ENCODE measurements at regions not wholly inside any gene's neighbourhood (a gene's known extent, or its start where the extent isn't known, plus 50 kb on each side); places are given as distances from the start of the nearest gene placed in this dataset.

GRCh38 chr3:5806192-5806591 lies 618.7 kb downstream of the EDEM1 start:
- no peaks in the 10 kb centered on the region for H3K4me1 ChIP-seq (ENCODE audit: control insufficient read depth in 5 of 5, insufficient read depth in 5 of 5, low read length in 5 of 5)
- no peak overlapping the region for H3K4me3 ChIP-seq (ENCODE audit: low read depth in 1 of 5, low read length in 5 of 5)
- H3K27ac ChIP-seq (ENCODE audit: low read depth, low read length): no peak overlapping the region
- H3K27me3 ChIP-seq (ENCODE audit: control insufficient read depth in 5 of 5, insufficient read depth in 4 of 5, low read length in 5 of 5): no peaks in the 10 kb centered on the region
- H3K36me3 ChIP-seq (ENCODE audit: control insufficient read depth in 5 of 5, insufficient read depth in 5 of 5, low read length in 5 of 5): no peaks in the 10 kb centered on the region
- no peak overlapping the region for H3K9ac ChIP-seq (ENCODE audit: low read length in 5 of 5)
- H3K9me3 ChIP-seq (ENCODE audit: control insufficient read depth in 5 of 5, low read length in 5 of 5): no peaks in the 10 kb centered on the region

GRCh38 chr3:5809586-5810246 lies 622.2 kb downstream of the EDEM1 start:
- H3K9ac ChIP-seq (ENCODE audit: low read length in 5 of 5): no peak overlapping the region
- H3K4me1 ChIP-seq (ENCODE audit: control insufficient read depth in 5 of 5, insufficient read depth in 5 of 5, low read length in 5 of 5): no peaks in the 10 kb centered on the region
- H3K27ac ChIP-seq (ENCODE audit: low read depth, low read length): no peak overlapping the region
- H3K27me3 ChIP-seq (ENCODE audit: control insufficient read depth in 5 of 5, insufficient read depth in 4 of 5, low read length in 5 of 5): no peaks in the 10 kb centered on the region
- no peaks in the 10 kb centered on the region for H3K36me3 ChIP-seq (ENCODE audit: control insufficient read depth in 5 of 5, insufficient read depth in 5 of 5, low read length in 5 of 5)
- H3K4me3 ChIP-seq (ENCODE audit: low read depth in 1 of 5, low read length in 5 of 5): no peak overlapping the region
- no peaks in the 10 kb centered on the region for H3K9me3 ChIP-seq (ENCODE audit: control insufficient read depth in 5 of 5, low read length in 5 of 5)

DNA sequence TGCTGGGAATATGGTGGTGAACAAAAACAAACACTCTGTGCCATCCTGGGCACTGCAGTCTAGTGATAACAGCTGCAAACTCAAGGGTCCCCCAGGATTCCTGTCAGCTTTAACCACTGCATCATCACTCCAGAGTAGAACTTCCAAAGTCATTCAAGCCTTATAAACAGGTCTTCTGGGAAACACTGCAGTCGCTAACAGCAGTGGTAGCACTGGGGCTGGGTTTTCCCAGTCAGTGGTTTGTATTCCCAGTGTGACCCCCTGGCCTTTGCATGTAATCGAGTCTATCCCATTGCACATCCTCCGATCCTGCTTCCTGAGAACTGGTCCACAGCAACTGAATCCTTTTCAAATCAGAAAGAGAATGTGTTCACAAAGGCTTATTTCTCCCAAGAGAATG lies 623.5 kb downstream of the EDEM1 start:
- H3K9ac ChIP-seq (ENCODE audit: low read length in 5 of 5): no peak overlapping the region
- no peak overlapping the region for H3K4me3 ChIP-seq (ENCODE audit: low read depth in 1 of 5, low read length in 5 of 5)
- H3K4me1 ChIP-seq (ENCODE audit: control insufficient read depth in 5 of 5, insufficient read depth in 5 of 5, low read length in 5 of 5): no peaks in the 10 kb centered on the region
- H3K27ac ChIP-seq (ENCODE audit: low read depth, low read length): no peak overlapping the region
- H3K36me3 ChIP-seq (ENCODE audit: control insufficient read depth in 5 of 5, insufficient read depth in 5 of 5, low read length in 5 of 5): no peaks in the 10 kb centered on the region
- H3K27me3 ChIP-seq (ENCODE audit: control insufficient read depth in 5 of 5, insufficient read depth in 4 of 5, low read length in 5 of 5): no peaks in the 10 kb centered on the region
- H3K9me3 ChIP-seq (ENCODE audit: control insufficient read depth in 5 of 5, low read length in 5 of 5): no peaks in the 10 kb centered on the region

DNA sequence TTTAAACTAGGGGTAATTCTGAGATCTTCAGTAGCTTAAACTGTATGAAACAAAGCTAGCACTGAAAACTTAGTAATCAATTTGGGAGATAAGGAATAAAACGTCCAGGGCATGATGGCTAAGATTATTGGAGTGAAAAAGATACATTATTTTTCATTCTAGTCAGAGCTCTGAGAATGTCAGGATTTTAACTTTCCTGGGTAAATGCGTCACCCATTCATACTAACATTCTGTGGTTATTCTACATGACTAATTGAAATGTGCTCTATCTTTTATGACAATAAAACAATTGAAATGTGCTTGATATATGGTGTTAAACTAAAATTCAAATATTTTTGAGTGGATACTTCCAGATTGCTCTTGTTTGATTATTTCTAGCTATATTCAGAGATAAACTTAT lies 626.0 kb downstream of the EDEM1 start:
- H3K36me3 ChIP-seq (ENCODE audit: control insufficient read depth in 5 of 5, insufficient read depth in 5 of 5, low read length in 5 of 5): no peaks in the 10 kb centered on the region
- H3K4me3 ChIP-seq (ENCODE audit: low read depth in 1 of 5, low read length in 5 of 5): no peak overlapping the region
- H3K27ac ChIP-seq (ENCODE audit: low read depth, low read length): no peak overlapping the region
- H3K9ac ChIP-seq (ENCODE audit: low read length in 5 of 5): no peak overlapping the region
- H3K27me3 ChIP-seq (ENCODE audit: control insufficient read depth in 5 of 5, insufficient read depth in 4 of 5, low read length in 5 of 5): no peaks in the 10 kb centered on the region
- H3K4me1 ChIP-seq (ENCODE audit: control insufficient read depth in 5 of 5, insufficient read depth in 5 of 5, low read length in 5 of 5): no peaks in the 10 kb centered on the region
- H3K9me3 ChIP-seq (ENCODE audit: control insufficient read depth in 5 of 5, low read length in 5 of 5): no peaks in the 10 kb centered on the region

GRCh38 chr3:5822843-5823242 lies 635.3 kb downstream of the EDEM1 start:
- H3K27ac ChIP-seq (ENCODE audit: low read depth, low read length): no peak overlapping the region
- no peak overlapping the region for H3K9ac ChIP-seq (ENCODE audit: low read length in 5 of 5)
- H3K27me3 ChIP-seq (ENCODE audit: control insufficient read depth in 5 of 5, insufficient read depth in 4 of 5, low read length in 5 of 5): no peaks in the 10 kb centered on the region
- no peaks in the 10 kb centered on the region for H3K4me1 ChIP-seq (ENCODE audit: control insufficient read depth in 5 of 5, insufficient read depth in 5 of 5, low read length in 5 of 5)
- H3K4me3 ChIP-seq (ENCODE audit: low read depth in 1 of 5, low read length in 5 of 5): no peak overlapping the region
- peaks cover 0 to 6% (median 3%) of the 10 kb centered on the region in 5 donors for H3K9me3 ChIP-seq (ENCODE audit: control insufficient read depth in 5 of 5, low read length in 5 of 5)
- H3K36me3 ChIP-seq (ENCODE audit: control insufficient read depth in 5 of 5, insufficient read depth in 5 of 5, low read length in 5 of 5): no peaks in the 10 kb centered on the region

GRCh38 chr3:5826467-5826866 lies 639.0 kb downstream of the EDEM1 start:
- no peaks in the 10 kb centered on the region for H3K27me3 ChIP-seq (ENCODE audit: control insufficient read depth in 5 of 5, insufficient read depth in 4 of 5, low read length in 5 of 5)
- no peaks in the 10 kb centered on the region for H3K4me1 ChIP-seq (ENCODE audit: control insufficient read depth in 5 of 5, insufficient read depth in 5 of 5, low read length in 5 of 5)
- no peak overlapping the region for H3K9ac ChIP-seq (ENCODE audit: low read length in 5 of 5)
- H3K9me3 ChIP-seq (ENCODE audit: control insufficient read depth in 5 of 5, low read length in 5 of 5): peaks cover 0 to 14% (median 10%) of the 10 kb centered on the region in 5 donors
- no peaks in the 10 kb centered on the region for H3K36me3 ChIP-seq (ENCODE audit: control insufficient read depth in 5 of 5, insufficient read depth in 5 of 5, low read length in 5 of 5)
- no peak overlapping the region for H3K27ac ChIP-seq (ENCODE audit: low read depth, low read length)
- no peak overlapping the region for H3K4me3 ChIP-seq (ENCODE audit: low read depth in 1 of 5, low read length in 5 of 5)

GRCh38 chr3:5828251-5828650 lies 640.7 kb downstream of the EDEM1 start:
- no peak overlapping the region for H3K4me3 ChIP-seq (ENCODE audit: low read depth in 1 of 5, low read length in 5 of 5)
- H3K9ac ChIP-seq (ENCODE audit: low read length in 5 of 5): no peak overlapping the region
- H3K36me3 ChIP-seq (ENCODE audit: control insufficient read depth in 5 of 5, insufficient read depth in 5 of 5, low read length in 5 of 5): no peaks in the 10 kb centered on the region
- no peaks in the 10 kb centered on the region for H3K27me3 ChIP-seq (ENCODE audit: control insufficient read depth in 5 of 5, insufficient read depth in 4 of 5, low read length in 5 of 5)
- H3K4me1 ChIP-seq (ENCODE audit: control insufficient read depth in 5 of 5, insufficient read depth in 5 of 5, low read length in 5 of 5): no peaks in the 10 kb centered on the region
- H3K27ac ChIP-seq (ENCODE audit: low read depth, low read length): no peak overlapping the region
- H3K9me3 ChIP-seq (ENCODE audit: control insufficient read depth in 5 of 5, low read length in 5 of 5): peaks cover 0 to 14% (median 10%) of the 10 kb centered on the region in 5 donors

- no peaks in the 10 kb centered on the region for H3K9me3 ChIP-seq (ENCODE audit: control insufficient read depth in 5 of 5, low read length in 5 of 5)
- no peaks in the 10 kb centered on the region for H3K36me3 ChIP-seq (ENCODE audit: control insufficient read depth in 5 of 5, insufficient read depth in 5 of 5, low read length in 5 of 5)
- H3K27ac ChIP-seq (ENCODE audit: low read depth, low read length): no peak overlapping the region
- H3K9ac ChIP-seq (ENCODE audit: low read length in 5 of 5): no peak overlapping the region
- H3K4me1 ChIP-seq (ENCODE audit: control insufficient read depth in 5 of 5, insufficient read depth in 5 of 5, low read length in 5 of 5): no peaks in the 10 kb centered on the region
- H3K27me3 ChIP-seq (ENCODE audit: control insufficient read depth in 5 of 5, insufficient read depth in 4 of 5, low read length in 5 of 5): no peaks in the 10 kb centered on the region
- no peak overlapping the region for H3K4me3 ChIP-seq (ENCODE audit: low read depth in 1 of 5, low read length in 5 of 5)
Observed at GRCh38 chr3:5840056-5840455, 652.5 kb downstream of the EDEM1 start.

- H3K4me3 ChIP-seq (ENCODE audit: low read depth in 1 of 5, low read length in 5 of 5): no peak overlapping the region
- no peaks in the 10 kb centered on the region for H3K36me3 ChIP-seq (ENCODE audit: control insufficient read depth in 5 of 5, insufficient read depth in 5 of 5, low read length in 5 of 5)
- H3K27me3 ChIP-seq (ENCODE audit: control insufficient read depth in 5 of 5, insufficient read depth in 4 of 5, low read length in 5 of 5): no peaks in the 10 kb centered on the region
- H3K9me3 ChIP-seq (ENCODE audit: control insufficient read depth in 5 of 5, low read length in 5 of 5): no peaks in the 10 kb centered on the region
- no peaks in the 10 kb centered on the region for H3K4me1 ChIP-seq (ENCODE audit: control insufficient read depth in 5 of 5, insufficient read depth in 5 of 5, low read length in 5 of 5)
- no peak overlapping the region for H3K9ac ChIP-seq (ENCODE audit: low read length in 5 of 5)
- no peak overlapping the region for H3K27ac ChIP-seq (ENCODE audit: low read depth, low read length)
Observed at GRCh38 chr3:5841599-5841998, 654.1 kb downstream of the EDEM1 start.

DNA sequence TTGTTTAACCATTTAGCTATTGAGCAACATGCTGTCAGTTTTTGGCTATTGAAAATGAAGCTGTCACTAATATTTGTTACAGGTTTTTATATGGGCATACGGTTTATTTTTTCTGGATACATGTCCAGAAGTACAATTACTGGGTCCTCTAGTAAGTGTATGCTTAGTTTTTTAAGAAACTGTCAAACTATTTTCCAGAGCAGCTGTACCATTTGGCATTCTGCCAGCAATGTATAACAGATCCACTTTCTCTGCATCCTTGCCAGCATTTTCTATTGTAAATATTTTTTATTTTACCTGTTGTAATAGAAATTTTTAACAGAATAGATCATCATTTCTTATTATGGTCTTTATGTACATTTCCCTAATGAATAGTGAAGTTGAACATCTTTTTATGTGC lies 658.8 kb downstream of the EDEM1 start:
- no peaks in the 10 kb centered on the region for H3K27me3 ChIP-seq (ENCODE audit: control insufficient read depth in 5 of 5, insufficient read depth in 4 of 5, low read length in 5 of 5)
- H3K9ac ChIP-seq (ENCODE audit: low read length in 5 of 5): no peak overlapping the region
- H3K4me3 ChIP-seq (ENCODE audit: low read depth in 1 of 5, low read length in 5 of 5): no peak overlapping the region
- H3K36me3 ChIP-seq (ENCODE audit: control insufficient read depth in 5 of 5, insufficient read depth in 5 of 5, low read length in 5 of 5): no peaks in the 10 kb centered on the region
- H3K9me3 ChIP-seq (ENCODE audit: control insufficient read depth in 5 of 5, low read length in 5 of 5): no peaks in the 10 kb centered on the region
- no peak overlapping the region for H3K27ac ChIP-seq (ENCODE audit: low read depth, low read length)
- no peaks in the 10 kb centered on the region for H3K4me1 ChIP-seq (ENCODE audit: control insufficient read depth in 5 of 5, insufficient read depth in 5 of 5, low read length in 5 of 5)

GRCh38 chr3:5861151-5861550 lies 673.6 kb downstream of the EDEM1 start:
- Histone ChIP-seq H3K9ac (ENCODE audit: low read length in 5 of 5) (no peak overlapping the region), H3K4me3 (ENCODE audit: low read depth in 1 of 5, low read length in 5 of 5) (no peak overlapping the region), H3K9me3 (ENCODE audit: control insufficient read depth in 5 of 5, low read length in 5 of 5) (peaks cover 0 to 2% (median 0%) of the 10 kb centered on the region in 5 donors), H3K27me3 (ENCODE audit: control insufficient read depth in 5 of 5, insufficient read depth in 4 of 5, low read length in 5 of 5) (no peaks in the 10 kb centered on the region), H3K27ac (ENCODE audit: low read depth, low read length) (no peak overlapping the region), H3K4me1 (ENCODE audit: control insufficient read depth in 5 of 5, insufficient read depth in 5 of 5, low read length in 5 of 5) (no peaks in the 10 kb centered on the region), H3K36me3 (ENCODE audit: control insufficient read depth in 5 of 5, insufficient read depth in 5 of 5, low read length in 5 of 5) (no peaks in the 10 kb centered on the region)
